Erythroblast (primary cell): ENCODE measurements at regions not wholly inside any gene's neighbourhood (a gene's known extent, or its start where the extent isn't known, plus 50 kb on each side); places are given as distances from the start of the nearest gene placed in this dataset.

Experiments
- GATA1 ChIP-seq: IDR thresholded peaks from 2 replicates; pipeline ENCODE4 v1.6.1; 2011; ENCODE audit warnings: low read depth, mild to moderate bottlenecking, control low read depth, low read length, moderate library complexity
- POLR2A ChIP-seq: IDR thresholded peaks from 2 replicates; pipeline ENCODE4 v1.6.1; 2011; ENCODE audit warnings: mild to moderate bottlenecking, low read length

DNA sequence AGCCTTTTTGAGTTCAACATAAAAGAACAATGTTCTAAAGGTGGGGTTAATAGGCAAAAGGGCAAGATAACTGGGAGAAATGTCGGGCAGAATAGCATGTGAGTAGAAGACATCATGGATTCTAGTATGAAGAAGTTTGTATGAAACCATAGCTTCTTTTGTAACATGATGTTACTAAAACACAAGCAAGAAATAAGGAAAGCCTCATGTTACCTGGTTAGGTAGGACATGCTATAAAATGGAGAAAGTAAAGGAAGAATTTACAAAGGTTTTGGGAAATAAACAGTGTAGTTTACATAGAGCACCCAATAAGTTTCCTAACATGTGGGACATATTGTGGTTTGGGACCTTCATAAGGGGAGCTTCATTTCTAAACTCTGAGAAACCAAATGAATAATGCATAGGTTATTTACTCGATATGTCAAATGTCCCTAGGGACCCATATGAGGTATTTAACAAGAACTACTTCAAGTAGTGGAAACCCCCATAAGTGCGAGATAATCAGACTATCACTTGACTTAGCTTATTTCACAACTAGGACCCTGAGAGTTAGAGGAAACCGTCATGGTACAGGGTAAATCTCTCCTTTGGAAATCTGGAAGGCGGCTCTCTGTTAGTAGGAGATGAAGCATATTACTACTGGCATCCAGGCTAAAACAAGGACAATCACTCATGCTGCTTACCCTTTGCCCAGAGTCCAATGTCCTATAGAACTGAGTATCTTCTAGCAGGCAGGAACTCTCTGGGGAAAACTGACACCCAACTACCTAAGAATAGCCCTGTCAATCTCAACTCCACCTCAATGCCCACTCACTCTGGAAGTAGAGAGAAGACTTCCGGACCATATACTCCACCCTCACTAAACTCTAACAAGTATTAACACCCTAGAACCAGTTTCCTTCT is 57.5 kb downstream of the ILRUN start:
- TF ChIP-seq POLR2A, result no peak
- TF ChIP-seq GATA1, result no peak
